Stomach (tissue), 4 donors: ENCODE measurements at regions not wholly inside any gene's neighbourhood (a gene's known extent, or its start where the extent isn't known, plus 50 kb on each side); places are given as distances from the start of the nearest gene placed in this dataset.
"Not testable (repeated sequence)": the region's sequence is repeated elsewhere in the genome, so short reads cannot be mapped to it uniquely, and the experiment has no call there.

Experiments
- CTCF ChIP-seq, 7 experiments: fragments of 450-650 bp in 4 of 7; fragments of 200-600 bp in 3 of 7; sonication (generic) in 3 of 7; IDR thresholded peaks; one replicate each; pipeline ENCODE4 v1.5.1; 2016 to 2019; ENCODE audit warnings: antibody characterized with exemption in 7 of 7, control low read depth in 2 of 7, mild to moderate bottlenecking in 1 of 7
- EP300 ChIP-seq: sonication (generic); formaldehyde crosslinking; IDR thresholded peaks from one replicate; pipeline ENCODE4 v1.6.1; 2017; ENCODE audit warnings: antibody characterized with exemption
- POLR2A ChIP-seq, 4 donors: fragments of 450-650 bp; IDR thresholded peaks; one replicate each; pipeline ENCODE4 v1.6.1; 2016; ENCODE audit warnings: antibody characterized with exemption in 4 of 4, control low read depth in 2 of 4, mild to moderate bottlenecking in 1 of 4, moderate library complexity in 1 of 4
- POLR2AphosphoS5 ChIP-seq, 3 donors: sonication (generic); formaldehyde crosslinking; IDR thresholded peaks; one replicate each; pipeline ENCODE4 v1.6.1; 2016; ENCODE audit warnings: antibody characterized with exemption in 3 of 3

GRCh38 chr9:64560833-64561232, 724.2 kb downstream of the FOXD4L5 start:
- TF ChIP-seq POLR2AphosphoS5 (IDR thresholded peaks at IDR 0.05); CTCF (IDR thresholded peaks at IDR 0.05); POLR2A (IDR thresholded peaks at IDR 0.05); EP300: not testable (repeated sequence)
